Epidermal melanocyte (primary cell): ENCODE measurements at regions not wholly inside any gene's neighbourhood (a gene's known extent, or its start where the extent isn't known, plus 50 kb on each side); places are given as distances from the start of the nearest gene placed in this dataset.
"Not testable (repeated sequence)": the region's sequence is repeated elsewhere in the genome, so short reads cannot be mapped to it uniquely, and the experiment has no call there.

ENCODE experiments used
- DNase-seq: peaks from one replicate; pipeline ENCODE4 v3.0.0; 2011; ENCODE audit warnings: low spot score; ENCODE audit not compliant: insufficient read length

DNA sequence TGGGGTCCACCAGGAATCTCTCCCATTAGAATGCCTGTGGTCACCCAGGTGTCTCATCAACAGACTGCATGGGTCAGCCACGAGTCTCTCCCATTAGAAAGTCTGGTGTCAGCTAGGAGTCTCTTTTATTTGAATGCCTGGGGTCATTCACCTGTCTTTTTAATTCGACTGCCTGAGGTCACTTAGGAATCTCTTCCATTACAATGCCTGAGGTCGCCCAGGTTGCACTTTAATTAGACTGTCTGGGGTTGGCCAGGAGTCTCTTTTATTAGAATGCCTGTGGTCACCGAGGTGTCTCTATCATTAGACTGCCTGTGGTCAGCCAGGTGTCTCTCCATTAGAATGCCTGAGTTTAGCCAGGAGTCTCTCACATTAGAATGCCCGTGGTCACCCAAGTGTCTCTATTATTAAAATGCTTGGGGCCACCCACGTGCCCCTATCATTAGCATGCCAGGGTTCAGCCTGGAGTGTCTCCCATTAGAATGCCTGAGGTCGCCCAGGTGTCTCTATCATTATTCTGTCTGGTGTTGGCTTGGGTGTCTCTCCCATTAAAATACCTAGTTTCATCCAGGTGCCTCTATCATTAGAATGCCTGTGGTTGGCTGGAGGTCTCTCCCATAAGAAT lies 1474.3 kb downstream of the UQCRFS1 start:
- DNase-seq, result no peak

DNA sequence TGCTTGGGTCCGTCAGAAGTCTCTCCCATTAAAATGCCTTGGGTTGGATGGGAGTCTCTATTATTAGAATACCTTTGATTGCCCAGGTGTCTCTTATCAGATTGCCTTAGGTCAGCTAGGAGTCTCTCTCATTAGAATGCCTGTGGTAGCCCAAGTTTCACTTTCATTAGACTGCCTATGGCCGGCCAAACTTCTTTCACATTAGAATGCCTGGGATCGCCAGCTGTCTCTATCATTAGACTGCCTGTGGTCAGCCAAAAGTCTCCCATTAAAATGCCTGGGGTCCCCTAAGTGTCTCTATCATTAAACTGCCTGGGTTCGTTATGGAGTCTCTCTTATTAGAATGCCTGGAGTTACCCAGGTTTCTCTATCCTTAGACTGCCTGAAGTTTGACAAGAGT lies 1476.7 kb downstream of the UQCRFS1 start:
- DNase-seq, result no peak

- no peak for DNase-seq
Observed at GRCh38 chr19:27735314-27735713, 1477.6 kb downstream of the UQCRFS1 start.

DNA sequence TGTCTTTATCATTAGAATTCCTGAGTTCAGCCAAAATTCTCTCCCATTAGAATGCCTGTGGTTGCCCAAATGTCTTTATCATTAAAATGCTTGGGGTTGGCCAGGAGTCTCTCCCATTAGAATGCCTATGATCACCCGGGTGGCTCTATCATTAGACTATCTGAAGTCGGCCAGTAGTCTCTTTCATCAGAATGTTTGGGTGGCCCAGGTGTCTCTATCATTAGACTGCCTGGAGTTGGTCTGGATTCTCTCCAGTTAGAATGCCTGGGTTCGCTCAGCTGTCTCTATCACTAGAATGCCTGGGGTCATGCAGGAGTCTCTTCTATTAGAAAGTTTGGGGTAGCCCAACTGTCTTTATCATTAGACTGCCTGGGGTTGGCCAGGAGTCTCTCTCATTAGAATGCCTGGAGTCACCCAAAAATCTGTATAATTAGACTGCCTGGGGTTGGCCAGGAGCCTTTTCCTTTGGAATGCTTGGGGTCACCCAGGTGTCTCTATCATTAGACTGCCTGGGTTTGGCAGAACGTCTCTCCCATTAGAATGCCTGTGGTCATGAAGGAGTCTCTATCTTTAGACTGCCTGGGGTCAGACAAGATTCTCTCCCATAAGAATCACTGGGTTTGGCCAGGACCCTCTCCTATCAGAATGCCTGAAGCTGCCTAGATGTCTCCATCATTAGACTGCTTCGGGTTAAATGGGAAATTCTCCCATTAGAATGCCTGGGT lies 1478.3 kb downstream of the UQCRFS1 start:
- no peak for DNase-seq

DNA sequence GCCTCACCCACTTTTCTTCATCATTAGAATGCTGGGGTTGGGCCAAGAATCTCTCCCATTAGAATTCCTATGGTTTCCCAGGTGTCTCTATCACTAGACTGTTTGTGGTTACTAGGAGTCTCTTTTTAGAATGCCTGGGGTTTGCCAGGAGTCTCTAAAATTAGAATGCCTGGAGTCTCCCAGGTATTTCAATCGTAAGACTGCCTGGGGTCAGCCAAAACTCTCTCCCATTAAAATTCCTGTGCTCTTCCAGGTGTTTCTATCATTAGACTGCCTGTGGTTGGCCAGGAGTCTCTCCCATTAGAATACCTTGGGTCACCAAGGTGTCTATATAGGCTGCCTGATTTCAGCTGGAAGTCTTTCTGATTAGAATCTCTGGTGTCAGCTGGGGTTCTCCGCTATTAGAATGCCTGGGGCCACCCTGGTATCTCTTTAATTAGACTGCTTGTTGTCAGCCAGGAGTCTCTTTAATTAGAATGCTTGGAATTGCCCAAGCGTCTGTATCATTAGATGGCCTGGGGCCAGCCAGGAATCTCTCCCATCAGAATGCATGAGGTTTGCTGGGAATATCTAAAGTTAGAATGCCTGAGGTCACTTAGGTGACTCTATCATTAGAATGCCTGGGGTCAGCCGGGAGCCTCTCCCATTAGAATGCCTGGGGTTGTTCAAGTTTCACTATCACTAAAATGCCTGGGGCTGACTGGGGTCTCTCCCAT lies 1479.2 kb downstream of the UQCRFS1 start:
- DNase-seq, result no peak

DNA sequence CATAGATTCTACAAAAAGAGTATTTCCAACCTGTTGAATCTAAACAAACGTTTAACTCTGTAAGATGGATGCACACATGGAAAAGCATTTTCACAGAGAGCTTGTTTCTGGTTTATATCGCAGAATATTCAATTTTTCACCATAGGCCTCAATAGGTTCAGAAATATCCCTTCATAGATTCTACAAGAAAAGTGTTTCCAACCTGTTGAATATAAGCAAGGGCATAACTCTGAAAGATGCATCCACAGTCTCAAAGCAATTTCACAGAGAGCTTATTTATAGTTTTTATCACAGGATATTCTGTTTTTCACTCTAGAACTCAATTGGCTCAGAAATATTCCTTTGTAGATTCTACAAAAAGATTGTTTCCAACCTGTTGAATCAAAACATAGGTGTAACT lies 1483.6 kb downstream of the UQCRFS1 start:
- DNase-seq, result no peak

GRCh38 chr19:27722625-27723024 lies 1490.3 kb downstream of the UQCRFS1 start:
- no peak for DNase-seq

GRCh38 chr19:27720155-27720554 lies 1492.8 kb downstream of the UQCRFS1 start:
- DNase-seq, result no peak

DNA sequence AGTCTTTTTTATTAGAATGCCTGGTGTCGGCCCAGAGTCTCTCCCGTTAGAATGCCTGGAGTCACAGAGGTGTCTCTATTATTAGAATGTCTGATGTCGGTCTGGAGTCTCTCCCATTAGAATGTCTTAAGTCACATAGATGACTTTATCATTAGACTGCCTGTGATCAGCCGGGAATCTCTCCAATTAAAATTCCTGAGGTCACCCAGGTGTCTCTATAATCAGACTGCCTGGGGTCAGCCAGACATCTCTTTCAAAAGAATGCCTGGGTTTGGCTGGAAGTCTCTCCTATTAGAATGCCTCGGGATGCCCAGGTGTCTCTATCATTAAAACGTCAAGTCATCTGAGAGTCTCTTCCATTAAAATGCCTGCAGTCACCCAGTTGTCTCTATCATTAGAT lies 1493.9 kb downstream of the UQCRFS1 start:
- DNase-seq, result no peak

GRCh38 chr19:27718234-27718633 lies 1494.7 kb downstream of the UQCRFS1 start:
- DNase-seq, result no peak

DNA sequence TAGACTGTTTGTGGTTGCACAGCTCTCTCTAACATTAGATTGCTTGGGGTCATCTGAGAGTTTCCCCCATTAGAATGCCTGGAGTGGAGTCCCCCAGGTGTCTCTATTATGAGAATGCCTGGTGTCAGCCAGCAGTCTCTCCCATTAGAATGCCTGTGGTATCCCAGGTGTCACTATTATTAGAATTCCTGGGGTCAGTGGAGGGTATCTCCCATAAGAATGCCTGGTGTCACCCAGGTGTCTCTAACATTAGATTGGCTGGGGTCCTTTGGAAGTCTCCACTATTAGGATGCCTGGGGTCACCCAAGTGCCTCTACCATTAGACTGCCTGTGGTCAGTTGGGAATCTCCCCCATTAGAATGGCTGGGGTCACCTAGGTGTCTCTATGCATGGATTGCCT lies 1495.1 kb downstream of the UQCRFS1 start:
- DNase-seq, result no peak

GRCh38 chr19:27716922-27717321 lies 1496.0 kb downstream of the UQCRFS1 start:
- no peak for DNase-seq

GRCh38 chr19:27714857-27715256 lies 1498.1 kb downstream of the UQCRFS1 start:
- no peak for DNase-seq

DNA sequence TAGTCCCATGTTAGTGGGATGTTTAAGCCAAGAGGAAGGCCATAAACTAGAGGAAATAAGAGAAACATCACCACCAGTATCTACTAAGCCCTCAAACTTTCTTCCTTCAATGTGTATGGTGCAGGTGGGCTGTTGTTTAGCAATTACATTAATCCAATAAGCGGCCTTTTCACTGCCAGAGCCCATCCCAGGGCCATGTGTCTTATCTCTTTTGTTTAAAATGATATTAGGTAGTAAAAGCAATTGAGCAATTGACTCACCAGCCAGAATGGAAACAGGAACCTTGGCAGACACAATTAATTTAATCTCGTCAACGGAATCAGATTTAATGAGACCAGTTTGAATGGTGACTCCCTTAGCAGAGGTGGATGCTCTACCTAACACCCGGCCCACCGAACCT lies 1503.5 kb downstream of the UQCRFS1 start:
- DNase-seq, result no peak

DNA sequence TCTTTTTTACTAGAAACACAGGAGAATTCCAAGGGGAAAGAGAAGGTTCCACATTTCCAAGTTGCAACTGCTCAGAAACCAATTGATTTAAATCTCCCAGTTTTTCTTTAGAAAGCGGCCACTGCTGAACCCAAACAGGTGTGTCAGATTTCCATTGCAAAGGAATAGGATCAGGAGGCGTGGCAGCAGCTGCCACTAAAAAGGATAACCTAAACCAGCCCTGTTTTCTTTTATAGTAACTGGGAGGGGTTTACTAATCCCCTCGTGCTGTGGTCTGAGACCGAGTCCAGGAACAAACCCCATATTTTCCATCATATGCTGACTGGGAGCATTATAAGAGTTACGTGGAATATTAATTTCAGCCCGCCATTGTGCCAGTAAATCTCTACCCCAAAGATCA lies 1504.0 kb downstream of the UQCRFS1 start:
- not testable (repeated sequence) for DNase-seq

- not testable (repeated sequence) for DNase-seq
Observed at GRCh38 chr19:27707026-27707425, 1505.9 kb downstream of the UQCRFS1 start.

- no peak for DNase-seq
Observed at GRCh38 chr19:27705896-27706295, 1507.1 kb downstream of the UQCRFS1 start.

DNA sequence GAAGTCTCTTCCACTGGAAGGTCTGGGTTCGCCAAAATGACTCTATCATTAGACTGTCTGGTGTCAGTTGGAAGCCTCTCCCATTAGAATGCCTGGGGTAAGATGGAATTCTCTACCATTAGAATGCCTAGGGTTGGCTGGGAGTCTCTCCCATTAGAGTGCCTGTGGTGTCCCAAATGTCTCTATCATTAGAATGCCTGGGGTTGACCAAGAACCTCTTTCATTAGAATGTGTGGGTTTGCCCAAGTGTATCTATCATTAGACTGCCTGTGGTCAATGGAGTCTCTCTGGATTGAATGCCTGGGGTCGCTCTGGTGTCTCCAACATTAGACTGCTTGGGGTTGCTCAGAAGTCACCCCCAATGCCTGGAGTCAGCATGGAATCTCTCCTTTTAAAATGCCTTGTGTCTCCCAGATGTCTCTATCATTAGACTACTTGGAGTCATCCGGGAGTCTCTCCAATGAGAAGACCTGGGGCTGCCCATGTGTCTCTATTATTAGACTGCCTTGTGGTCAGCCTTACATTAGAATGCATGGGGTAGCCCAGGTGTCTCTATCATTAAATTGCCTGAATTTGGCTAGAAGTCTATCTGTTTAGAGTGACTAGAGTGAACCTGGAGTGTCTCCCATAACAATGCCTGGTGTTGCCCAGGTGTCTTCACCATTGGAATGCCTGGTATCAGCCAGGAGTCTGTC lies 1518.4 kb downstream of the UQCRFS1 start:
- no peak for DNase-seq

DNA sequence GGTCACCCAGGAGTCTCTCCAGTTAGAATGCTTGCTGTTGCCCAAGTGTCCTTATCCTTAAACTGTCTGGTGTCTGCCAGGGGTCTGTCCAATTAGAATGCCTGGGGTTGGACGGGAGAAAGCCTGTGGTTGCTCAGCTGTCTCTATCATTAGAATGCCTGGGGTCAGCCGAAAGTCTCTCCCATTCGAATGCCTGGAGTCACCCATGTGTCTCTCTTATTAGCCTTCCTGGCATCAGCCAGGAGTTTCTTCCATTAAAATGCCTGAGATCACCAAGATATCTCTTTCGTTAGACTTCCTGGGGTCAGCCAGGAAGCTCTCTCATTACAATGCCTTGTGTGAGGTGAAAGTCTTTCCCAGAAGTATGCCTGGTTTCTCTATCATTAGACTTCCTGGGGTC lies 1521.0 kb downstream of the UQCRFS1 start:
- no peak for DNase-seq

- no peak for DNase-seq
Observed at GRCh38 chr19:27689734-27690241, 1523.2 kb downstream of the UQCRFS1 start.

DNA sequence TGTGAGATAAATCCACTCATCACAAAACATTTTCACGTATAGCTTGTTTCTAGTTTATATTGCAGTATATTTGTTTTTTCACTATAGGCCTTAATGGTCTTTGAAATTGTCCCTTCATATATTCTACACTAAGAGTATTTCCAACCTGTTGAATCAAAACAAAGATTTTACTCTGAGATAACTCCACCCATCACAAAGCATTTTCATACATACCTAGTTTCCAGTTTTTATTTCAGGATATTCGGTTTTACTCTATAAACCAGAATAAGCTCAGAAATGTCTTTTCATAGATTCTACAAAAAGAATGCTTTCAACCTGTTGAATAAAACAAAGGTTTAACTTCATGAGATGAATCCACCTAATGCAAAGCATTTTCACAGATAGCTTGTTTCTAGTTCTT lies 1528.7 kb downstream of the UQCRFS1 start:
- DNase-seq, result no peak

DNA sequence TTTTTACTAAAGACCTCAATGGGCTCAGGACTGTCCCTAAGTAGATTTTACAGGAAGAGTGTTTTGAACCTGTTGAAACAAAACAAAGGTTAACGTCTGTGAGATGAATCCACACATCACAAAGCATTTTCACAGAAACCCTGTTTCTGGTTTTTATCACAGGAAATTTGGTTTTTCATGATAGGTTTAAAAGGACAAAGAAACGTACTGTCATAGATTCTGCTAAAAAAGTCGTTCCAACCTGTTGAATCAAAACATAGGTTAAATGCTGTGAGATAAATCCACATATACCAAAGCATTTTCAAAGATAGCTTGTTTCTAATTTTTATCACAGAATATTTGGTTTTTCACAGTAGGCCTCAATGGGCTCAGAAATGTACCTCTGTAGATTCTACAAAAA lies 1531.0 kb downstream of the UQCRFS1 start:
- DNase-seq, result no peak
